Stimulated activated CD8-positive, alpha-beta memory T cell treated with anti-CD3 and anti-CD28 coated beads, Interleukin-12 subunit alpha, Interleukin-12 subunit beta, amount 100 ng/mL, for 1 hour (primary cell): ENCODE measurements at regions not wholly inside any gene's neighbourhood (a gene's known extent, or its start where the extent isn't known, plus 50 kb on each side); places are given as distances from the start of the nearest gene placed in this dataset.

Experiments used
- DNase-seq: peaks from one replicate; pipeline ENCODE4 v3.0.0-alpha.2; 2020; ENCODE audit warnings: low read depth

- DNase-seq = no peak
Observed at GRCh38 chr15:69845159-69845558, 252.6 kb downstream of the TLE3 start.

GRCh38 chr15:69847625-69848024 is 250.1 kb downstream of the TLE3 start:
- no peak for DNase-seq

GRCh38 chr15:69848096-69848495 is 249.6 kb downstream of the TLE3 start:
- DNase-seq = no peak

- no peak for DNase-seq
Observed at GRCh38 chr15:69848551-69849231, 249.0 kb downstream of the TLE3 start.

GRCh38 chr15:69849232-69849610 is 248.5 kb downstream of the TLE3 start:
- DNase-seq = no peak

GRCh38 chr15:69852482-69852881 is 245.2 kb downstream of the TLE3 start:
- no peak for DNase-seq

- no peak for DNase-seq
Observed at GRCh38 chr15:69852916-69853315, 244.8 kb downstream of the TLE3 start.

- no peak for DNase-seq
Observed at GRCh38 chr15:69853544-69853951, 244.2 kb downstream of the TLE3 start.

GRCh38 chr15:69854001-69854400 is 243.7 kb downstream of the TLE3 start:
- no peak for DNase-seq

GRCh38 chr15:69854521-69855181 is 243.1 kb downstream of the TLE3 start:
- no peak for DNase-seq

- DNase-seq = no peak
Observed at GRCh38 chr15:69855258-69856000, 242.3 kb downstream of the TLE3 start.

GRCh38 chr15:69857250-69857649 is 240.5 kb downstream of the TLE3 start:
- no peak for DNase-seq

- no peak for DNase-seq
Observed at GRCh38 chr15:69857686-69858391, 239.9 kb downstream of the TLE3 start.

- no peak for DNase-seq
Observed at GRCh38 chr15:69858456-69858855, 239.3 kb downstream of the TLE3 start.

- DNase-seq = no peak
Observed at GRCh38 chr15:69859866-69860265, 237.9 kb downstream of the TLE3 start.

- no peak for DNase-seq
Observed at GRCh38 chr15:69860321-69860720, 237.4 kb downstream of the TLE3 start.

- DNase-seq = no peak
Observed at GRCh38 chr15:69860921-69861320, 236.8 kb downstream of the TLE3 start.

GRCh38 chr15:69861331-69862171 is 236.2 kb downstream of the TLE3 start:
- no peak for DNase-seq

- no peak for DNase-seq
Observed at GRCh38 chr15:69862540-69862939, 235.2 kb downstream of the TLE3 start.

- no peak for DNase-seq
Observed at GRCh38 chr15:69863446-69863845, 234.3 kb downstream of the TLE3 start.

- DNase-seq = no peak
Observed at GRCh38 chr15:69865369-69865768, 232.3 kb downstream of the TLE3 start.

GRCh38 chr15:69868756-69869155 is 229.0 kb downstream of the TLE3 start:
- no peak for DNase-seq
